ENCODE measurements at regions not wholly inside any gene's neighbourhood (a gene's known extent, or its start where the extent isn't known, plus 50 kb on each side); places are given as distances from the start of the nearest gene placed in this dataset.

DNA sequence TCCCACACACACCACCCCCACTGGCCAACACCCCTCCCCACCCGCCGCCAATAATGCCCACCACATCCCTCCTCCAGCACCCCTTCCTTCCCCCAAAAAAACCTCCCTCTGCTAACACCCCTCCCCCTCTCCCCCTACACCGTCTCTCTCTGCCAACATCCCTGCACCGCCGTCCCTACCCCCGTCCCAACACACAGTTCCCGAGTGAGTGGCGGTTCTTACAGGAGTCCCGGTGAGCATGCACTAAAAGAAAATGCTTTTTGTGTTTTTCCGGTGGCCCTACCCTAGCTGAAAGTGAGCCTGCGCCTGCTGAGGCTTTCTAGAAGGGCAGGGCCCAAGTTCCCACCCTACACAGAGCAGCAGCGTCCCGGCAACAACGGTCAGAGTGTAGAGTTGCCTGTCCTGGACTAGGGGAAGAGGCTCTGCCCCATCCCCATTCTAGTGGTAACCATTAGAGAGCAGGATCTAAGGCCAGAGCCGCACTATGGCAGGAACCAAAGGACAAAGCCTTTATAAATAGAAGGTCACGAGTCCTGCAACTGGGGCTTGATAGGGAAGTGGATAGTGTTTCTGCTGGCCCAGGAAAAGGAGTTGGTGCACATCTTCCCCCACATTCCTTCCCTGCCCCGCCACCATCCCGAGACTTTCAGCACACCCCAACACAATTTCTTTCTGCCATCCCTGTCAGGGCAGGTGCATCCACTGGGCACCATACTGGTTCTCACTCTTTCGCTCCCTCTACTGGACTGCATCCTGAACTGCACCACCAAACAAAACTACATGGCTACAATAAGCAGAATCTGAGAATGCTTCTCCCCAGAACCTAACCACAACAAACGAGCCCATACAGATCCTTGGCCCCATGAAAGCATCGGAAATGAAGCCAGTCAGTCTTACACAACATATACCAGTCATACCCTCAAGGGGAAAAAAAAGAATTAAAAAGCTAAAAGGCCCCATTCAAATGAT lies 78.1 kb upstream of the PAGE3 start:
- peak; percentile 13 to 54 (median 39) for TF ChIP-seq CTCF (IDR thresholded peaks at IDR 0.05 in 4 of 5, conservative IDR thresholded peaks at IDR 0.05 in 1 of 5)
- TF ChIP-seq POLR2A (IDR thresholded peaks at IDR 0.05) = no peak

Data from gastrocnemius medialis (tissue), 4 donors.